Hepatocyte (in vitro differentiated cells): ENCODE measurements at regions not wholly inside any gene's neighbourhood (a gene's known extent, or its start where the extent isn't known, plus 50 kb on each side); places are given as distances from the start of the nearest gene placed in this dataset.

Experiments
- DNase-seq: peaks from one replicate; pipeline ENCODE4 v3.0.0-alpha.2; 2016; ENCODE audit warnings: low spot score
- H2AFZ ChIP-seq: fragments of 200-600 bp; sonication (generic); 2 replicates; pipeline ENCODE4 v1.6.0; 2016; ENCODE audit warnings: antibody characterized with exemption, mild to moderate bottlenecking
- H3K27ac ChIP-seq: fragments of 200-600 bp; sonication (generic); 2 replicates; pipeline ENCODE4 v1.5.1; 2016; ENCODE audit warnings: mild to moderate bottlenecking
- H3K27me3 ChIP-seq: fragments of 200-600 bp; sonication (generic); 2 replicates; pipeline ENCODE4 v1.6.1; 2016
- H3K36me3 ChIP-seq: fragments of 200-600 bp; sonication (generic); replicated peaks from 2 replicates; pipeline ENCODE4 v1.5.1; 2016; ENCODE audit warnings: low read depth; ENCODE audit not compliant: insufficient read depth
- H3K4me1 ChIP-seq: fragments of 200-600 bp; sonication (generic); 2 replicates; pipeline ENCODE4 v1.5.1; 2016; ENCODE audit warnings: mild to moderate bottlenecking, moderate library complexity; ENCODE audit not compliant: insufficient read depth
- H3K4me2 ChIP-seq: fragments of 200-600 bp; sonication (generic); 2 replicates; pipeline ENCODE4 v1.6.0; 2016
- H3K4me3 ChIP-seq: fragments of 200-600 bp; sonication (generic); 2 replicates; pipeline ENCODE4 v1.5.1; 2016; ENCODE audit warnings: mild to moderate bottlenecking
- H3K79me2 ChIP-seq: fragments of 200-600 bp; sonication (generic); 2 replicates; pipeline ENCODE4 v1.6.0; 2017; ENCODE audit warnings: mild to moderate bottlenecking
- H3K9me2 ChIP-seq: fragments of 200-600 bp; sonication (generic); replicated peaks from 2 replicates; pipeline ENCODE4 v1.6.0; 2017; ENCODE audit warnings: mild to moderate bottlenecking; ENCODE audit not compliant: insufficient read depth
- H3K9me3 ChIP-seq: fragments of 200-600 bp; sonication (generic); 2 replicates; pipeline ENCODE4 v1.5.1; 2016; ENCODE audit warnings: low read depth, mild to moderate bottlenecking
- H4K20me1 ChIP-seq: fragments of 200-600 bp; sonication (generic); 2 replicates; pipeline ENCODE4 v1.6.0; 2016; ENCODE audit warnings: mild to moderate bottlenecking; ENCODE audit not compliant: insufficient read depth, poor library complexity, severe bottlenecking
- EZH2 ChIP-seq: fragments of 200-600 bp; sonication (generic); IDR thresholded peaks from 2 replicates; pipeline ENCODE4 v1.6.1; 2016; ENCODE audit warnings: antibody characterized with exemption, mild to moderate bottlenecking, borderline replicate concordance
- EZH2phosphoT487 ChIP-seq: fragments of 200-600 bp; sonication (generic); IDR thresholded peaks from one replicate; pipeline ENCODE4 v1.6.1; 2018; ENCODE audit warnings: antibody characterized with exemption, mild to moderate bottlenecking, low read depth, moderate library complexity; ENCODE audit not compliant: unreplicated experiment, severe bottlenecking
- WGBS: methylation state at CpG from one replicate; pipeline ENCODE4 v1.1.6; 2016; ENCODE audit warnings: low lambda C conversion rate; ENCODE audit errors: missing lambda C conversion rate; 5-methylcytosine and 5-hydroxymethylcytosine counted together
- TF ChIP-seq, protein P1 (sequence below): fragments of 200-600 bp; sonication (generic); IDR thresholded peaks from 2 replicates; pipeline ENCODE4 v1.5.1; 2016; ENCODE audit warnings: antibody characterized with exemption, mild to moderate bottlenecking; ENCODE audit not compliant: poor library complexity

DNA sequence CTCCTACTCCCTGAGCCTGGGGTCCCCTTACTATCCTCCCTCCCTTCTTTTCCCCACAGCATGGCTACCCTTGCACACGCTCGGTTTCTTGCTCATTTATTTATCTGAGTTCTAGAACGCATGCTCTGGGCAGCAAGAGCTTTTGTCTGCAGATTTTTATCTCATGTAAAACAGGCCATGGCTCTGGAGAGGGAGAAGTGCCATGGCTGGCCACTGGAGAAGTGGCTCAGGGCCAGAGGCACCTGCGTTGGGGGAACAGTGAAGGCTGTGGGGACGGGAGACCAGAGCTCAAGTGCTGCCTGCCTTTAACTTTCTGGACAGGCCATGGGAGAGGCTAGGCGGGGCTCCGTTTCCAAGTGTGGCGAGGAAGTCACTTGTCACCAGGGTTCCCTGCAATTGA, 177.7 kb upstream of the SULF2 start:
- WGBS = 83% methylated on average over 8 of the region's 8 CpGs
- no peak for DNase-seq
- H3K4me2 ChIP-seq = no peak overlapping the region
- H3K27ac ChIP-seq = no peak overlapping the region
- no peaks in the 10 kb centered on the region for H3K36me3 ChIP-seq
- TF ChIP-seq EZH2phosphoT487 (no peak), EZH2 (no peak)
- TF ChIP-seq, protein P1, sequence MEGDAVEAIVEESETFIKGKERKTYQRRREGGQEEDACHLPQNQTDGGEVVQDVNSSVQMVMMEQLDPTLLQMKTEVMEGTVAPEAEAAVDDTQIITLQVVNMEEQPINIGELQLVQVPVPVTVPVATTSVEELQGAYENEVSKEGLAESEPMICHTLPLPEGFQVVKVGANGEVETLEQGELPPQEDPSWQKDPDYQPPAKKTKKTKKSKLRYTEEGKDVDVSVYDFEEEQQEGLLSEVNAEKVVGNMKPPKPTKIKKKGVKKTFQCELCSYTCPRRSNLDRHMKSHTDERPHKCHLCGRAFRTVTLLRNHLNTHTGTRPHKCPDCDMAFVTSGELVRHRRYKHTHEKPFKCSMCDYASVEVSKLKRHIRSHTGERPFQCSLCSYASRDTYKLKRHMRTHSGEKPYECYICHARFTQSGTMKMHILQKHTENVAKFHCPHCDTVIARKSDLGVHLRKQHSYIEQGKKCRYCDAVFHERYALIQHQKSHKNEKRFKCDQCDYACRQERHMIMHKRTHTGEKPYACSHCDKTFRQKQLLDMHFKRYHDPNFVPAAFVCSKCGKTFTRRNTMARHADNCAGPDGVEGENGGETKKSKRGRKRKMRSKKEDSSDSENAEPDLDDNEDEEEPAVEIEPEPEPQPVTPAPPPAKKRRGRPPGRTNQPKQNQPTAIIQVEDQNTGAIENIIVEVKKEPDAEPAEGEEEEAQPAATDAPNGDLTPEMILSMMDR = no peak
- no peaks in the 10 kb centered on the region for H3K9me3 ChIP-seq
- no peaks in the 10 kb centered on the region for H4K20me1 ChIP-seq
- H3K27me3 ChIP-seq = no peaks in the 10 kb centered on the region
- H3K4me3 ChIP-seq = no peak overlapping the region
- no peaks in the 10 kb centered on the region for H3K4me1 ChIP-seq
- H2AFZ ChIP-seq = no peak overlapping the region
- no peaks in the 10 kb centered on the region for H3K9me2 ChIP-seq
- no peaks in the 10 kb centered on the region for H3K79me2 ChIP-seq

DNA sequence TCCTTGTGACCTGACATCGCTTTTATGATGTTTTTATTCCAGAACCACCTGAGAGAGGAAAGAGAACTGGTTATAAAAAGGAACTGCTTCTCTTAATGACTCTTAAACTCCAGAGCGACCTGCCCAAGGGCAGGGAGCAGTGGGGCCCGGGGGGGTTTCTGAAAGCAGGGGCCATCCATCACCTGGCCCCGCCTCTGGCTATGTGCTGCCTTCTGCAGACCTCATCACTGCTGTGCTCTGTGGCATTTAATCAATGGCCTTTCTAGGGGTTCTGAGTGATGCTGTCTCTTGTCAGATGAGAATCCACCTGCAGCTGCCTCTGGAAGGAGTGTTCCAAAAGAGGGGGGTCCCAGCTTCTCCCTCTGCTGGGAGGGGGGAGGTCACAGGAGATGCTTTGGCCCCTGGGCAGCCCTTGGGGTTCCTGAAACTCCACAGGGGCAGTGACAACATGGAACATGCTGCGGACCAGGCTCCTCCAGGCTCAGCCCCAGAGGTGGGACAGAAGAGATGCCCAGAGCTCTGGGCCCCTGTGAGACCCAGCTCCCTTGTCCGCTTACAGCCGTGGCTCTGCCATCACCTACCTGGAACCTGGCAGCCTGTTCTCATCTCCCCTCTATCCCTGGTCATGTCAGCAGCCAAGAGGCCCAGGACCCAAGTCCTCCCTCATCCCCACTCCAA, 177.1 kb upstream of the SULF2 start:
- no peaks in the 10 kb centered on the region for H3K9me3 ChIP-seq
- H3K27ac ChIP-seq = no peak overlapping the region
- no peak overlapping the region for H3K4me2 ChIP-seq
- no peaks in the 10 kb centered on the region for H3K9me2 ChIP-seq
- H2AFZ ChIP-seq = no peak overlapping the region
- H3K36me3 ChIP-seq = no peaks in the 10 kb centered on the region
- no peak overlapping the region for H3K4me3 ChIP-seq
- no peaks in the 10 kb centered on the region for H3K79me2 ChIP-seq
- DNase-seq = no peak
- no peaks in the 10 kb centered on the region for H3K4me1 ChIP-seq
- TF ChIP-seq EZH2 (no peak), EZH2phosphoT487 (no peak)
- TF ChIP-seq, protein P1 = no peak
- H3K27me3 ChIP-seq = no peaks in the 10 kb centered on the region
- WGBS = 88% methylated on average over 7 of the region's 7 CpGs
- no peaks in the 10 kb centered on the region for H4K20me1 ChIP-seq

DNA sequence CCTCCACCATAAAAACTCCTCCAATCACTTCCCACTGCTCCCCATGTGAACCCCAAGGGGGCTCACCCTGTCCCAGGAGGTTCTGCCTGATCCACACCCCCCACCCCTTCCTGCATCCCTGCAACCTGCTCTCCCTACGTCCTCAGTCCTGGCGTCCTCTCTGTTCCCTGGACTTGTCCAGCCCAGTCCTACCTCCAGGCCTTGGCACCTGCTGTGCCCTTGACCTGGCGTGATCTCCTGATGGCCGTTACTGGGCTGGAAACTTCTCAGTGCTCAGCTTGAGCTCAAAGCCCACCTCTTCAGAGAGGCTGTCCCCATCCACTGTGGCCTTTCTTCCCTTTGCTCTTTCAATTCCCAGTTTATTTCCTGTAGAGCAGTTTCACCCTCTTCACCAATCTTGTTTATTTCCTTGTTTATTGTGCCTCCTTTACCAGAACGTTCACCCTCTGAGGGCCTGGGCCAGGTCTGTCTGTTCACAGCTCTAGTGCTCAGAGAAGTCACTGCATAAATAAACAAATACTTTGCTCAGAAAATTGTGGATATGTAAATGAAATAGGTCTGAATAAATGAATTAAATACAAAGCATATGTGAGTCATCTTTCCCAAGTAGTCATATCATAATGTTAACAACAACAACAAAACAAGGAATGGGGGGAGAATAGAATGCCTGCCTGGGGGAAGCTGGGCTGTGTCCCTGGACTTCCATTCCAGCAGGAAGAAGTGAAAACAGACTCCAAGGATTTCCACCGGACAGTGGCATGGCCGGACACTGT, 175.7 kb upstream of the SULF2 start:
- H3K4me3 ChIP-seq = no peak overlapping the region
- H3K9me3 ChIP-seq = no peaks in the 10 kb centered on the region
- no peak overlapping the region for H3K4me2 ChIP-seq
- WGBS = 89% methylated on average over 7 of the region's 7 CpGs
- TF ChIP-seq, protein P1 = no peak
- TF ChIP-seq EZH2 (no peak), EZH2phosphoT487 (no peak)
- no peak for DNase-seq
- H3K27me3 ChIP-seq = no peaks in the 10 kb centered on the region
- no peaks in the 10 kb centered on the region for H4K20me1 ChIP-seq
- no peaks in the 10 kb centered on the region for H3K79me2 ChIP-seq
- no peaks in the 10 kb centered on the region for H3K36me3 ChIP-seq
- H2AFZ ChIP-seq = no peak overlapping the region
- peaks cover 6% of the 10 kb centered on the region for H3K4me1 ChIP-seq
- H3K27ac ChIP-seq = no peak overlapping the region
- no peaks in the 10 kb centered on the region for H3K9me2 ChIP-seq
